Smooth muscle cell (in vitro differentiated cells): ENCODE measurements at regions not wholly inside any gene's neighbourhood (a gene's known extent, or its start where the extent isn't known, plus 50 kb on each side); places are given as distances from the start of the nearest gene placed in this dataset.

Source experiments
- DNase-seq: peaks from one replicate; lab custom pipeline; 2025; ENCODE audit not compliant: unreplicated experiment; lab: John Stamatoyannopoulos, UW
- H2AFZ ChIP-seq: fragments of 200-600 bp; sonication (generic); 2 replicates; pipeline ENCODE4 v1.6.0; 2016; ENCODE audit warnings: antibody characterized with exemption, low read depth, mild to moderate bottlenecking
- H3F3A ChIP-seq: fragments of 200-600 bp; sonication (generic); 2 replicates; pipeline ENCODE4 v1.6.0; 2017; ENCODE audit warnings: antibody characterized with exemption, low read depth
- H3K27ac ChIP-seq: fragments of 200-600 bp; sonication (generic); 2 replicates; pipeline ENCODE4 v1.5.1; 2016; ENCODE audit warnings: low read depth, mild to moderate bottlenecking
- H3K27me3 ChIP-seq: fragments of 200-600 bp; sonication (generic); 2 replicates; pipeline ENCODE4 v1.6.1; 2016; ENCODE audit warnings: low read depth, mild to moderate bottlenecking
- H3K36me3 ChIP-seq: fragments of 200-600 bp; sonication (generic); 2 replicates; pipeline ENCODE4 v1.5.1; 2016; ENCODE audit warnings: low read depth
- H3K4me1 ChIP-seq: fragments of 200-600 bp; sonication (generic); 2 replicates; pipeline ENCODE4 v1.5.1; 2016; ENCODE audit warnings: low read depth
- H3K4me2 ChIP-seq: fragments of 200-600 bp; sonication (generic); 2 replicates; pipeline ENCODE4 v1.6.0; 2016; ENCODE audit warnings: mild to moderate bottlenecking
- H3K4me3 ChIP-seq: fragments of 200-600 bp; sonication (generic); 2 replicates; pipeline ENCODE4 v1.5.1; 2016; ENCODE audit warnings: mild to moderate bottlenecking
- H3K79me2 ChIP-seq: fragments of 200-600 bp; sonication (generic); 2 replicates; pipeline ENCODE4 v1.6.0; 2016; ENCODE audit warnings: low read depth, mild to moderate bottlenecking
- H3K9ac ChIP-seq: fragments of 200-600 bp; sonication (generic); 2 replicates; pipeline ENCODE4 v1.6.0; 2016; ENCODE audit warnings: low read depth
- H3K9me3 ChIP-seq: fragments of 200-600 bp; sonication (generic); replicated peaks from 2 replicates; pipeline ENCODE4 v1.5.1; 2016; ENCODE audit warnings: low read depth
- H4K20me1 ChIP-seq: fragments of 200-600 bp; sonication (generic); 2 replicates; pipeline ENCODE4 v1.6.0; 2016; ENCODE audit warnings: low read depth
- CTCF ChIP-seq: fragments of 200-600 bp; sonication (generic); IDR thresholded peaks from 2 replicates; pipeline ENCODE4 v1.5.1; 2017; ENCODE audit warnings: borderline replicate concordance, mild to moderate bottlenecking, antibody characterized with exemption; ENCODE audit not compliant: insufficient read depth, poor library complexity, severe bottlenecking
- WGBS: methylation state at CpG from one replicate; pipeline ENCODE4 v1.1.7; 2016; ENCODE audit warnings: low lambda C conversion rate; 5-methylcytosine and 5-hydroxymethylcytosine counted together

GRCh38 chr3:30314757-30315325 is 291.6 kb upstream of the TGFBR2 start:
- Histone ChIP-seq H3K36me3 (no peaks in the 10 kb centered on the region), H3K4me3 (no peak overlapping the region), H3F3A (no peaks in the 10 kb centered on the region), H3K9me3 (no peaks in the 10 kb centered on the region), H3K9ac (no peak overlapping the region), H2AFZ (no peak overlapping the region), H3K4me2 (no peak overlapping the region), H3K79me2 (no peaks in the 10 kb centered on the region), H3K4me1 (no peaks in the 10 kb centered on the region), H3K27ac (no peak overlapping the region), H3K27me3 (no peaks in the 10 kb centered on the region), H4K20me1 (no peaks in the 10 kb centered on the region)
- no peak for TF ChIP-seq CTCF
- 93% methylated on average over 3 of the region's 3 CpGs for WGBS
- no peak for DNase-seq

GRCh38 chr3:30315447-30315846 is 291.0 kb upstream of the TGFBR2 start:
- TF ChIP-seq CTCF = no peak
- no peak for DNase-seq
- Histone ChIP-seq H3K9me3 (no peaks in the 10 kb centered on the region), H3K27me3 (no peaks in the 10 kb centered on the region), H4K20me1 (no peaks in the 10 kb centered on the region), H3K9ac (no peak overlapping the region), H3K27ac (no peak overlapping the region), H3K4me1 (no peaks in the 10 kb centered on the region), H2AFZ (no peak overlapping the region), H3K79me2 (no peaks in the 10 kb centered on the region), H3K4me2 (no peak overlapping the region), H3K4me3 (no peak overlapping the region), H3F3A (no peaks in the 10 kb centered on the region), H3K36me3 (no peaks in the 10 kb centered on the region)
- WGBS = 93% methylated on average over 3 of the region's 3 CpGs

DNA sequence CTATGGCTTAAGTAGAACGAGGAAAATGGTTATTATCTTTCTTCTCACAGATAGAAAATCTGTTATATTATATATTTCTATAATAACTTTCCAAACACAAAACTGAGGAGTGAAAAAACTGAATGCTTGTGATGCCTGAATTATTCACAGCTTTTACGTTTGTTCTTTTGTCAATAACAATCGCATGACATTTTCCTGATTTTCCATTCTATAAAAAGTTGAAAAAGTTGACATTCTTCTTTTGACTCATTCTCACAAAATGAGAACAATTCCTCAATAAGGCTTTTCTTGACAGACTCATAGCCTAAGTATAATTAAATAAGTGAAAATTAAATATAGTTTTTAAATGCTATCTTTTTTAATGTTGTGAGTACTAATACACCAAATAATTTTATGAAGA is 288.8 kb upstream of the TGFBR2 start:
- no peak for TF ChIP-seq CTCF
- Histone ChIP-seq H3K27ac (no peak overlapping the region), H3K36me3 (no peaks in the 10 kb centered on the region), H3K4me2 (no peak overlapping the region), H3K9ac (no peak overlapping the region), H3K4me3 (no peak overlapping the region), H3F3A (no peaks in the 10 kb centered on the region), H4K20me1 (no peaks in the 10 kb centered on the region), H2AFZ (no peak overlapping the region), H3K27me3 (no peaks in the 10 kb centered on the region), H3K79me2 (no peaks in the 10 kb centered on the region), H3K9me3 (no peaks in the 10 kb centered on the region), H3K4me1 (no peaks in the 10 kb centered on the region)
- DNase-seq = no peak
- WGBS = 89% methylated on average over 3 of the region's 3 CpGs

DNA sequence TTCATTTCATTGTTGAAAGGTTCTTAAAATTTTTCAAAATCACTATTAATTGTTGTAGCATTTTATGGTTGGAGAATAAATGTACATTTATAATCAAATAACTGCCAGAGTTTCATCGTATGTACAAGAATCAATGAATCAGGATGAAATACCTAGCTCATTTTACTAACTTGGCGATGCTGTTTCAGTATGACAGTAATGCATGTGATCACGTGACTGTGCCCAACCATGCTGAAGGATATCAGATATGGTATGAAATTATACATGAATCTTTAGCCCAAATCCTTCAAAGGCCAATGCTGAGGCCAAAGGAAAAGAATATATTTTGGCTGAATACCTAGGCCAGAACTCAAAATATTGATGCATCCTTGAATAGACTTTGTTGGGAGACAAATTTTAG is 288.3 kb upstream of the TGFBR2 start:
- no peaks in the 10 kb centered on the region for H3K79me2 ChIP-seq
- no peak overlapping the region for H3K4me2 ChIP-seq
- WGBS = 94% methylated on average over 3 of the region's 3 CpGs
- no peak overlapping the region for H3K4me3 ChIP-seq
- no peaks in the 10 kb centered on the region for H3F3A ChIP-seq
- H3K27ac ChIP-seq = no peak overlapping the region
- H2AFZ ChIP-seq = no peak overlapping the region
- no peak for TF ChIP-seq CTCF
- no peaks in the 10 kb centered on the region for H3K9me3 ChIP-seq
- no peak overlapping the region for H3K9ac ChIP-seq
- H4K20me1 ChIP-seq = no peaks in the 10 kb centered on the region
- H3K4me1 ChIP-seq = no peaks in the 10 kb centered on the region
- no peak for DNase-seq
- H3K27me3 ChIP-seq = no peaks in the 10 kb centered on the region
- no peaks in the 10 kb centered on the region for H3K36me3 ChIP-seq
